B cell (primary cell): ENCODE measurements at regions not wholly inside any gene's neighbourhood (a gene's known extent, or its start where the extent isn't known, plus 50 kb on each side); places are given as distances from the start of the nearest gene placed in this dataset.

Experiments
- CTCF ChIP-seq: fragments of 200-600 bp; IDR thresholded peaks from one replicate; pipeline ENCODE4 v1.8.0; 2022; ENCODE audit warnings: antibody characterized with exemption, mild to moderate bottlenecking
- EZH2 ChIP-seq: IDR thresholded peaks from 2 replicates; pipeline ENCODE4 v1.6.1; 2012; ENCODE audit warnings: borderline replicate concordance, low read depth, mild to moderate bottlenecking, moderate library complexity, low read length; ENCODE audit not compliant: insufficient read depth, poor library complexity, severe bottlenecking

DNA sequence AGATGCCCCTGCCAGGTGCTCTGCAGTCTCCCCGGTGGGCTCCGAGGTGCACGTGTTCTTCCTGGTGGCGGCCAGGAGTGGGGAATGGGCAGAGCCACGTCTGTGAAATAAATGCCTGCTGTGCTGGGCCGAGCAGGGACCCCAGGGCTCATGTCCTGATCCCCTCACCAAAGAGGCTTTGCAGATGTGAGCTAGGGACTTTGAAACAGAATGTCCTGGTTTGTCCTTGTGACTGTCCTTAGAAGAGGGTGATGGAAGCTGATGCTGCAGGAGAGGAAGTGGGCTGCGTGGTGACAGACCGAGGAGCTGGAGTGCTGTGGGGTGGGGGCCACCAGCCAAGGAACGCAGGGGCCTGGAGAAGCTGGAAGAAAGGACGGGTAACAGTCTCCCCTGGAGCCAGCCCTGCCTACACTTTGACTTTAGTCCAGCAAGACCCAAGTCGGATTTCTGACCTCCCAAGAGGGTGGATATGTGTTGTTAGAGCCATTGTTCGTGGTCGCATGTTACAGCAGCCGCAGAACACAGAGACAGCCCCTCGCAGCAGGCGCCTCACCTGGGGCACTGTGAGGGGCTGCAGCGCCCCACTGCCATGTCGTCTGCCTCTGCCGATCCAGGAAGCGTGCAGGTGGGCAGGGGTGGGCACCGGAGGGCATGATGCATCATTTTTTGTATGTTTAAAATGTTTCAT lies 217.9 kb upstream of the CIBAR2 start:
- TF ChIP-seq CTCF = no peak
- TF ChIP-seq EZH2 = no peak
